GM23338 (cell line): ENCODE measurements at regions not wholly inside any gene's neighbourhood (a gene's known extent, or its start where the extent isn't known, plus 50 kb on each side); places are given as distances from the start of the nearest gene placed in this dataset.

ENCODE experiments used
- CREB1 ChIP-seq: fragments of 250-450 bp; sonication (Bioruptor Pico); IDR thresholded peaks from 2 replicates; pipeline ENCODE4 v1.5.0; 2020; ENCODE audit warnings: low read depth, mild to moderate bottlenecking, moderate library complexity
- CTCF ChIP-seq, 2 experiments: fragments of 200-600 bp in 1 of 2; sonication (generic) in 1 of 2; conservative IDR thresholded peaks; 2 replicates each; pipeline versions ENCODE4 v1.5.1 to v1.6.1; 2016 to 2017; ENCODE audit warnings: antibody characterized with exemption in 2 of 2, low read depth in 2 of 2, mild to moderate bottlenecking in 2 of 2, moderate library complexity in 1 of 2
- EZH2 ChIP-seq: fragments of 200-600 bp; sonication (generic); IDR thresholded peaks from one replicate; pipeline ENCODE4 v1.8.0; 2017; ENCODE audit warnings: antibody characterized with exemption, mild to moderate bottlenecking, low read depth; ENCODE audit not compliant: unreplicated experiment
- EZH2phosphoT487 ChIP-seq: fragments of 200-600 bp; sonication (generic); IDR thresholded peaks from one replicate; pipeline ENCODE4 v1.8.1; 2018; ENCODE audit warnings: antibody characterized with exemption; ENCODE audit not compliant: unreplicated experiment
- JUNB ChIP-seq: IDR thresholded peaks from one replicate; pipeline ENCODE4 v1.6.1; 2016; ENCODE audit warnings: antibody characterized with exemption; ENCODE audit not compliant: unreplicated experiment
- NANOG ChIP-seq: IDR thresholded peaks from 2 replicates; pipeline ENCODE4 v1.6.1; 2016; ENCODE audit warnings: antibody characterized with exemption, borderline replicate concordance
- STAT1 ChIP-seq: IDR thresholded peaks from one replicate; pipeline ENCODE4 v1.6.1; 2016; ENCODE audit warnings: antibody characterized with exemption; ENCODE audit not compliant: unreplicated experiment
- ZNF114 ChIP-seq: fragments of 250-450 bp; sonication (Bioruptor Pico); IDR thresholded peaks from 2 replicates; pipeline ENCODE4 v1.5.0; 2020; ENCODE audit warnings: mild to moderate bottlenecking, moderate library complexity
- ZNF331 ChIP-seq: fragments of 250-450 bp; sonication (Bioruptor Pico); IDR thresholded peaks from 2 replicates; pipeline ENCODE4 v1.5.0; 2020; ENCODE audit warnings: low read depth, mild to moderate bottlenecking, moderate library complexity
- TF ChIP-seq, protein P1 (sequence below): fragments of 250-450 bp; sonication (Bioruptor Pico); IDR thresholded peaks from 2 replicates; pipeline ENCODE4 v1.5.0; 2020; ENCODE audit warnings: mild to moderate bottlenecking, moderate library complexity

- TF ChIP-seq, protein P1, sequence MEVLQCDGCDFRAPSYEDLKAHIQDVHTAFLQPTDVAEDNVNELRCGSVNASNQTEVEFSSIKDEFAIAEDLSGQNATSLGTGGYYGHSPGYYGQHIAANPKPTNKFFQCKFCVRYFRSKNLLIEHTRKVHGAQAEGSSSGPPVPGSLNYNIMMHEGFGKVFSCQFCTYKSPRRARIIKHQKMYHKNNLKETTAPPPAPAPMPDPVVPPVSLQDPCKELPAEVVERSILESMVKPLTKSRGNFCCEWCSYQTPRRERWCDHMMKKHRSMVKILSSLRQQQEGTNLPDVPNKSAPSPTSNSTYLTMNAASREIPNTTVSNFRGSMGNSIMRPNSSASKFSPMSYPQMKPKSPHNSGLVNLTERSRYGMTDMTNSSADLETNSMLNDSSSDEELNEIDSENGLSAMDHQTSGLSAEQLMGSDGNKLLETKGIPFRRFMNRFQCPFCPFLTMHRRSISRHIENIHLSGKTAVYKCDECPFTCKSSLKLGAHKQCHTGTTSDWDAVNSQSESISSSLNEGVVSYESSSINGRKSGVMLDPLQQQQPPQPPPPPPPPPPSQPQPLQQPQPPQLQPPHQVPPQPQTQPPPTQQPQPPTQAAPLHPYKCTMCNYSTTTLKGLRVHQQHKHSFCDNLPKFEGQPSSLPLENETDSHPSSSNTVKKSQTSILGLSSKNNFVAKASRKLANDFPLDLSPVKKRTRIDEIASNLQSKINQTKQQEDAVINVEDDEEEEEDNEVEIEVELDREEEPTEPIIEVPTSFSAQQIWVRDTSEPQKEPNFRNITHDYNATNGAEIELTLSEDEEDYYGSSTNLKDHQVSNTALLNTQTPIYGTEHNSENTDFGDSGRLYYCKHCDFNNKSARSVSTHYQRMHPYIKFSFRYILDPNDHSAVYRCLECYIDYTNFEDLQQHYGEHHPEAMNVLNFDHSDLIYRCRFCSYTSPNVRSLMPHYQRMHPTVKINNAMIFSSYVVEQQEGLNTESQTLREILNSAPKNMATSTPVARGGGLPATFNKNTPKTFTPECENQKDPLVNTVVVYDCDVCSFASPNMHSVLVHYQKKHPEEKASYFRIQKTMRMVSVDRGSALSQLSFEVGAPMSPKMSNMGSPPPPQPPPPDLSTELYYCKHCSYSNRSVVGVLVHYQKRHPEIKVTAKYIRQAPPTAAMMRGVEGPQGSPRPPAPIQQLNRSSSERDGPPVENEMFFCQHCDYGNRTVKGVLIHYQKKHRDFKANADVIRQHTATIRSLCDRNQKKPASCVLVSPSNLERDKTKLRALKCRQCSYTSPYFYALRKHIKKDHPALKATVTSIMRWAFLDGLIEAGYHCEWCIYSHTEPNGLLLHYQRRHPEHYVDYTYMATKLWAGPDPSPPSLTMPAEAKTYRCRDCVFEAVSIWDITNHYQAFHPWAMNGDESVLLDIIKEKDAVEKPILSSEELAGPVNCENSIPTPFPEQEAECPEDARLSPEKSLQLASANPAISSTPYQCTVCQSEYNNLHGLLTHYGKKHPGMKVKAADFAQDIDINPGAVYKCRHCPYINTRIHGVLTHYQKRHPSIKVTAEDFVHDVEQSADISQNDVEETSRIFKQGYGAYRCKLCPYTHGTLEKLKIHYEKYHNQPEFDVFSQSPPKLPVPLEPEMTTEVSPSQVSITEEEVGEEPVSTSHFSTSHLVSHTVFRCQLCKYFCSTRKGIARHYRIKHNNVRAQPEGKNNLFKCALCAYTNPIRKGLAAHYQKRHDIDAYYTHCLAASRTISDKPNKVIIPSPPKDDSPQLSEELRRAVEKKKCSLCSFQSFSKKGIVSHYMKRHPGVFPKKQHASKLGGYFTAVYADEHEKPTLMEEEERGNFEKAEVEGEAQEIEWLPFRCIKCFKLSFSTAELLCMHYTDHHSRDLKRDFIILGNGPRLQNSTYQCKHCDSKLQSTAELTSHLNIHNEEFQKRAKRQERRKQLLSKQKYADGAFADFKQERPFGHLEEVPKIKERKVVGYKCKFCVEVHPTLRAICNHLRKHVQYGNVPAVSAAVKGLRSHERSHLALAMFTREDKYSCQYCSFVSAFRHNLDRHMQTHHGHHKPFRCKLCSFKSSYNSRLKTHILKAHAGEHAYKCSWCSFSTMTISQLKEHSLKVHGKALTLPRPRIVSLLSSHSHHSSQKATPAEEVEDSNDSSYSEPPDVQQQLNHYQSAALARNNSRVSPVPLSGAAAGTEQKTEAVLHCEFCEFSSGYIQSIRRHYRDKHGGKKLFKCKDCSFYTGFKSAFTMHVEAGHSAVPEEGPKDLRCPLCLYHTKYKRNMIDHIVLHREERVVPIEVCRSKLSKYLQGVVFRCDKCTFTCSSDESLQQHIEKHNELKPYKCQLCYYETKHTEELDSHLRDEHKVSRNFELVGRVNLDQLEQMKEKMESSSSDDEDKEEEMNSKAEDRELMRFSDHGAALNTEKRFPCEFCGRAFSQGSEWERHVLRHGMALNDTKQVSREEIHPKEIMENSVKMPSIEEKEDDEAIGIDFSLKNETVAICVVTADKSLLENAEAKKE (CRISPR knock-in tag): no peak
- TF ChIP-seq ZNF114 (CRISPR knock-in tag): no peak
- no peak for TF ChIP-seq NANOG
- TF ChIP-seq STAT1: no peak
- no peak for TF ChIP-seq ZNF331 (CRISPR knock-in tag)
- no peak for TF ChIP-seq EZH2
- TF ChIP-seq CREB1 (CRISPR knock-in tag): no peak
- no peak for TF ChIP-seq JUNB
- TF ChIP-seq EZH2phosphoT487: no peak
- TF ChIP-seq CTCF (conservative IDR thresholded peaks at IDR 0.05; ENCODE audit: low read depth in 2 of 2): no peak
Observed at GRCh38 chr3:124419303-124419702, 310.9 kb upstream of the UMPS start (continued).
